NCI-H1048 (cell line): ENCODE measurements at regions not wholly inside any gene's neighbourhood (a gene's known extent, or its start where the extent isn't known, plus 50 kb on each side); places are given as distances from the start of the nearest gene placed in this dataset.

Experiments
- DNase-seq: peaks from one replicate; lab custom pipeline; 2025; lab: John Stamatoyannopoulos, UW

- no peak for DNase-seq
Measured at GRCh38 chr6:168722397-168722796, 281.4 kb downstream of the SMOC2 start.

- no peak for DNase-seq
Measured at GRCh38 chr6:168721571-168721970, 280.6 kb downstream of the SMOC2 start.

GRCh38 chr6:168719901-168720300, 278.9 kb downstream of the SMOC2 start:
- DNase-seq = no peak

DNA sequence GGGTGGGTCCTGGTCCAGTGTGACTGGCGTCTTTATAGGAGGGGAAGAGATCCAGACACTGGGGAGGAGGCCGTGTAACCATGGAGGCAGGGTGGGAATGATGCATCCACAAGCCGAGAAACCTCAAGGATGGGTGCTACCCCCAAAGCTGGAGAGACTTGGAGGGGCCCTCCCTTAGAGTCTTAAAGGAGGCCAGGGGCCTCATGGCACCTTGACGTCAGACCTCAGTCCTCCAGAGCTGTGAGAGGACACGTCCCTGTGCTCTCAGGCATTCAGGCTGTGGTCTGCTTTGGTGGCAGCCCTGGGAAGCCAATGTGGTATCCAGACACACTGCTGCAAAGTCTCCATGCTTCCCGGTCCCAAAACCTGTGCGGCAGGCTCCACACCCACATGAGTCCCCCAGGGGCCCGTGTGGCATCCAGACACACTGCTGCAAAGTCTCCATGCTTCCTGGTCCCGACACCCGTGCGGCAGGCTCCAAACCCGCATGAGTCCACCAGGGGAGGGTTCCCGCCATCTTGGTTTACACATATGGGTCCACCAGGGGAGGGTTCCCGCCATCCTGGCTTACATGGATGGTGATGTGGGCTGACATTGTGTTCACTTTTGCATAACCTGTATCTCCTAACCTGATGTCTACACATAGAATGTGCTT, 278.0 kb downstream of the SMOC2 start:
- DNase-seq = no peak
